ENCODE measurements at regions not wholly inside any gene's neighbourhood (a gene's known extent, or its start where the extent isn't known, plus 50 kb on each side); places are given as distances from the start of the nearest gene placed in this dataset.

- no peaks in the 10 kb centered on the region for H4K20me1 ChIP-seq (ENCODE audit: control insufficient read depth, extremely low read depth, insufficient read depth, low read length)
- no peak overlapping the region for H2AFZ ChIP-seq (ENCODE audit: low read length)
- no peak overlapping the region for H3K4me3 ChIP-seq (replicated peaks in 1 of 4; ENCODE audit: control extremely low read depth in 1 of 4, insufficient read depth in 1 of 4, low read depth in 3 of 4, low read length in 4 of 4)
- no peaks in the 10 kb centered on the region for H3K27me3 ChIP-seq (ENCODE audit: control insufficient read depth, insufficient read depth, low read length)
- H3K79me2 ChIP-seq (ENCODE audit: control insufficient read depth, insufficient read depth, low read length), result no peaks in the 10 kb centered on the region
- H3K4me1 ChIP-seq (ENCODE audit: control insufficient read depth, extremely low read depth, insufficient read depth, low read length), result no peaks in the 10 kb centered on the region
- H3K36me3 ChIP-seq (ENCODE audit: control insufficient read depth, insufficient read depth, low read length), result no peaks in the 10 kb centered on the region
- H3K9me3 ChIP-seq (ENCODE audit: control insufficient read depth, insufficient read depth, low read depth, low read length), result no peaks in the 10 kb centered on the region
- DNase-seq (ENCODE audit: low read depth in 2 of 2), result no peak
- no peak for TF ChIP-seq EZH2 (IDR thresholded peaks at IDR 0.05; ENCODE audit: low read length, missing control alignments)
- no peak for TF ChIP-seq CTCF (conservative IDR thresholded peaks at IDR 0.05 in 1 of 2, IDR thresholded peaks at IDR 0.05 in 1 of 2; ENCODE audit: low read depth in 1 of 2, low read length in 2 of 2)
- H3K27ac ChIP-seq (ENCODE audit: insufficient read depth, low read length), result no peak overlapping the region
- H3K9ac ChIP-seq (ENCODE audit: insufficient read depth, low read length), result no peak overlapping the region
- H3K4me2 ChIP-seq (ENCODE audit: extremely low read depth, insufficient read depth, low read length), result no peak overlapping the region
These were observed 186.8 kb upstream of the PRR20A start for GRCh38 chr13:56953965-56954364.

GRCh38 chr13:56975647-56976046, 165.1 kb upstream of the PRR20A start:
- H4K20me1 ChIP-seq (ENCODE audit: control insufficient read depth, extremely low read depth, insufficient read depth, low read length), result no peaks in the 10 kb centered on the region
- H3K36me3 ChIP-seq (ENCODE audit: control insufficient read depth, insufficient read depth, low read length), result no peaks in the 10 kb centered on the region
- H3K79me2 ChIP-seq (ENCODE audit: control insufficient read depth, insufficient read depth, low read length), result no peaks in the 10 kb centered on the region
- H3K4me2 ChIP-seq (ENCODE audit: extremely low read depth, insufficient read depth, low read length), result no peak overlapping the region
- DNase-seq (ENCODE audit: low read depth in 2 of 2), result no peak
- no peaks in the 10 kb centered on the region for H3K4me1 ChIP-seq (ENCODE audit: control insufficient read depth, extremely low read depth, insufficient read depth, low read length)
- no peaks in the 10 kb centered on the region for H3K27me3 ChIP-seq (ENCODE audit: control insufficient read depth, insufficient read depth, low read length)
- no peak overlapping the region for H3K9ac ChIP-seq (ENCODE audit: insufficient read depth, low read length)
- H3K27ac ChIP-seq (ENCODE audit: insufficient read depth, low read length), result no peak overlapping the region
- no peak overlapping the region for H3K4me3 ChIP-seq (replicated peaks in 1 of 4; ENCODE audit: control extremely low read depth in 1 of 4, insufficient read depth in 1 of 4, low read depth in 3 of 4, low read length in 4 of 4)
- H3K9me3 ChIP-seq (ENCODE audit: control insufficient read depth, insufficient read depth, low read depth, low read length), result no peaks in the 10 kb centered on the region
- no peak overlapping the region for H2AFZ ChIP-seq (ENCODE audit: low read length)
- TF ChIP-seq EZH2 (IDR thresholded peaks at IDR 0.05; ENCODE audit: low read length, missing control alignments) (no peak), CTCF (conservative IDR thresholded peaks at IDR 0.05 in 1 of 2, IDR thresholded peaks at IDR 0.05 in 1 of 2; ENCODE audit: low read depth in 1 of 2, low read length in 2 of 2) (no peak)

- Histone ChIP-seq H3K27me3 (ENCODE audit: control insufficient read depth, insufficient read depth, low read length) (no peaks in the 10 kb centered on the region), H3K79me2 (ENCODE audit: control insufficient read depth, insufficient read depth, low read length) (no peaks in the 10 kb centered on the region), H3K36me3 (ENCODE audit: control insufficient read depth, insufficient read depth, low read length) (no peaks in the 10 kb centered on the region), H3K27ac (ENCODE audit: insufficient read depth, low read length) (no peak overlapping the region), H3K4me3 (replicated peaks in 1 of 4; ENCODE audit: control extremely low read depth in 1 of 4, insufficient read depth in 1 of 4, low read depth in 3 of 4, low read length in 4 of 4) (no peak overlapping the region), H3K4me1 (ENCODE audit: control insufficient read depth, extremely low read depth, insufficient read depth, low read length) (no peaks in the 10 kb centered on the region), H4K20me1 (ENCODE audit: control insufficient read depth, extremely low read depth, insufficient read depth, low read length) (no peaks in the 10 kb centered on the region), H3K9ac (ENCODE audit: insufficient read depth, low read length) (no peak overlapping the region), H3K9me3 (ENCODE audit: control insufficient read depth, insufficient read depth, low read depth, low read length) (no peaks in the 10 kb centered on the region), H2AFZ (ENCODE audit: low read length) (no peak overlapping the region), H3K4me2 (ENCODE audit: extremely low read depth, insufficient read depth, low read length) (no peak overlapping the region)
- no peak for DNase-seq (ENCODE audit: low read depth in 2 of 2)
- no peak for TF ChIP-seq CTCF (conservative IDR thresholded peaks at IDR 0.05 in 1 of 2, IDR thresholded peaks at IDR 0.05 in 1 of 2; ENCODE audit: low read depth in 1 of 2, low read length in 2 of 2)
- TF ChIP-seq EZH2 (IDR thresholded peaks at IDR 0.05; ENCODE audit: low read length, missing control alignments), result no peak
These were observed 159.9 kb upstream of the PRR20A start for GRCh38 chr13:56980856-56981255.
